K562 (cell line): ENCODE measurements at regions not wholly inside any gene's neighbourhood (a gene's known extent, or its start where the extent isn't known, plus 50 kb on each side); places are given as distances from the start of the nearest gene placed in this dataset.

Experiments
- ATF3 ChIP-seq, 2 experiments: fragments of 450-650 bp in 1 of 2; sonication (generic) in 1 of 2; formaldehyde crosslinking in 1 of 2; IDR thresholded peaks in 1 of 2; conservative IDR thresholded peaks in 1 of 2; 2 replicates each; pipeline versions ENCODE4 v1.6.1 to v1.8.1; 2016 to 2023; ENCODE audit warnings: mild to moderate bottlenecking in 2 of 2, moderate library complexity in 2 of 2, inconsistent platforms in 1 of 2, missing genetic modification reagents in 1 of 2
- BRF2 ChIP-seq: IDR thresholded peaks from 3 replicates; pipeline ENCODE4 v1.6.1; 2011; ENCODE audit warnings: borderline replicate concordance, mild to moderate bottlenecking; ENCODE audit not compliant: insufficient read length, insufficient read depth
- CHD2 ChIP-seq: IDR thresholded peaks from 2 replicates; pipeline ENCODE4 v1.6.1; 2011; ENCODE audit warnings: low read depth, low read length
- CTCF ChIP-seq, 3 experiments: IDR thresholded peaks in 2 of 3; conservative IDR thresholded peaks in 1 of 3; 2 replicates each; pipeline ENCODE4 v1.5.1; 2011 to 2012; ENCODE audit warnings: low read length in 3 of 3, mild to moderate bottlenecking in 3 of 3, control low read depth in 2 of 3, improper control_type of control experiment in 1 of 3, inconsistent platforms in 1 of 3, low read depth in 1 of 3, mixed read lengths in 1 of 3, moderate library complexity in 1 of 3; ENCODE audit not compliant: insufficient read depth in 2 of 3
- EP300 ChIP-seq: IDR thresholded peaks from 2 replicates; pipeline ENCODE4 v1.6.1; 2012; ENCODE audit warnings: low read length, improper control_type of control experiment
- POLR2AphosphoS5 ChIP-seq: IDR thresholded peaks from 2 replicates; pipeline ENCODE4 v1.6.1; 2011; ENCODE audit warnings: mild to moderate bottlenecking, low read depth, low read length, moderate library complexity; ENCODE audit not compliant: control insufficient read depth, insufficient read depth
- PTTG1 ChIP-seq: fragments of 450-650 bp; IDR thresholded peaks from 2 replicates; pipeline ENCODE4 v1.6.1; 2016; ENCODE audit warnings: low read depth, mild to moderate bottlenecking, missing genetic modification characterization, missing compliant biosample characterization
- SMARCE1 ChIP-seq: fragments of 450-650 bp; IDR thresholded peaks from 2 replicates; pipeline ENCODE4 v1.7.1; 2016; ENCODE audit warnings: mild to moderate bottlenecking
- TAF1 ChIP-seq: IDR thresholded peaks from 2 replicates; pipeline ENCODE4 v1.6.1; 2011; ENCODE audit warnings: mild to moderate bottlenecking, low read length, moderate library complexity; ENCODE audit not compliant: insufficient read depth, control insufficient read depth, severe bottlenecking; ENCODE audit errors: extremely low read depth
- TBL1XR1 ChIP-seq, 2 experiments: IDR thresholded peaks; 2 replicates each; pipeline ENCODE4 v1.6.1; 2012; ENCODE audit warnings: improper control_type of control experiment in 2 of 2, low read length in 2 of 2, mild to moderate bottlenecking in 1 of 2
- TRIM25 ChIP-seq: fragments of 450-650 bp; IDR thresholded peaks from 2 replicates; pipeline ENCODE4 v1.7.0; 2016; ENCODE audit warnings: borderline replicate concordance
- ZBTB12 ChIP-seq: fragments of 250-450 bp; sonication (Bioruptor Pico); IDR thresholded peaks from 2 replicates; pipeline ENCODE4 v1.4.0; 2020
- ZC3H8 ChIP-seq: fragments of 450-650 bp; IDR thresholded peaks from 2 replicates; pipeline ENCODE4 v1.6.1; 2017

GRCh38 chrX:471281-471680, 84.6 kb upstream of the PPP2R3B start:
- no peak for TF ChIP-seq PTTG1
- no peak for TF ChIP-seq ZC3H8
- no peak for TF ChIP-seq ZBTB12 (CRISPR knock-in tag)
- no peak for TF ChIP-seq POLR2AphosphoS5
- TF ChIP-seq CTCF (IDR thresholded peaks at IDR 0.05 in 2 of 3, conservative IDR thresholded peaks at IDR 0.05 in 1 of 3; ENCODE audit: insufficient read depth in 2 of 3, low read depth in 1 of 3, low read length in 3 of 3): no peak
- TF ChIP-seq TRIM25: no peak
- TF ChIP-seq TAF1: no peak
- no peak for TF ChIP-seq EP300
- no peak for TF ChIP-seq TBL1XR1 (IDR thresholded peaks at IDR 0.05; ENCODE audit: low read length in 2 of 2)
- no peak for TF ChIP-seq ATF3 (IDR thresholded peaks at IDR 0.05)
- no peak for TF ChIP-seq ATF3 (CRISPR knock-in tag; conservative IDR thresholded peaks at IDR 0.05)
- no peak for TF ChIP-seq CHD2
- no peak for TF ChIP-seq BRF2
- no peak for TF ChIP-seq SMARCE1
